ENCODE measurements at regions not wholly inside any gene's neighbourhood (a gene's known extent, or its start where the extent isn't known, plus 50 kb on each side); places are given as distances from the start of the nearest gene placed in this dataset.

GRCh38 chrX:106341823-106342222 lies 173.7 kb downstream of the PWWP3B start:
- TF ChIP-seq CTCF (IDR thresholded peaks at IDR 0.05; ENCODE audit: poor library complexity, severe bottlenecking): no peak
- TF ChIP-seq EZH2 (IDR thresholded peaks at IDR 0.05; ENCODE audit: borderline replicate concordance, insufficient read depth, low read length, poor library complexity, severe bottlenecking): no peak
- no peak for TF ChIP-seq RAD21 (conservative IDR thresholded peaks at IDR 0.05)
- TF ChIP-seq TAF1 (IDR thresholded peaks at IDR 0.05; ENCODE audit: low read depth): no peak
- TF ChIP-seq, protein P1, sequence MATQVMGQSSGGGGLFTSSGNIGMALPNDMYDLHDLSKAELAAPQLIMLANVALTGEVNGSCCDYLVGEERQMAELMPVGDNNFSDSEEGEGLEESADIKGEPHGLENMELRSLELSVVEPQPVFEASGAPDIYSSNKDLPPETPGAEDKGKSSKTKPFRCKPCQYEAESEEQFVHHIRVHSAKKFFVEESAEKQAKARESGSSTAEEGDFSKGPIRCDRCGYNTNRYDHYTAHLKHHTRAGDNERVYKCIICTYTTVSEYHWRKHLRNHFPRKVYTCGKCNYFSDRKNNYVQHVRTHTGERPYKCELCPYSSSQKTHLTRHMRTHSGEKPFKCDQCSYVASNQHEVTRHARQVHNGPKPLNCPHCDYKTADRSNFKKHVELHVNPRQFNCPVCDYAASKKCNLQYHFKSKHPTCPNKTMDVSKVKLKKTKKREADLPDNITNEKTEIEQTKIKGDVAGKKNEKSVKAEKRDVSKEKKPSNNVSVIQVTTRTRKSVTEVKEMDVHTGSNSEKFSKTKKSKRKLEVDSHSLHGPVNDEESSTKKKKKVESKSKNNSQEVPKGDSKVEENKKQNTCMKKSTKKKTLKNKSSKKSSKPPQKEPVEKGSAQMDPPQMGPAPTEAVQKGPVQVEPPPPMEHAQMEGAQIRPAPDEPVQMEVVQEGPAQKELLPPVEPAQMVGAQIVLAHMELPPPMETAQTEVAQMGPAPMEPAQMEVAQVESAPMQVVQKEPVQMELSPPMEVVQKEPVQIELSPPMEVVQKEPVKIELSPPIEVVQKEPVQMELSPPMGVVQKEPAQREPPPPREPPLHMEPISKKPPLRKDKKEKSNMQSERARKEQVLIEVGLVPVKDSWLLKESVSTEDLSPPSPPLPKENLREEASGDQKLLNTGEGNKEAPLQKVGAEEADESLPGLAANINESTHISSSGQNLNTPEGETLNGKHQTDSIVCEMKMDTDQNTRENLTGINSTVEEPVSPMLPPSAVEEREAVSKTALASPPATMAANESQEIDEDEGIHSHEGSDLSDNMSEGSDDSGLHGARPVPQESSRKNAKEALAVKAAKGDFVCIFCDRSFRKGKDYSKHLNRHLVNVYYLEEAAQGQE (IDR thresholded peaks at IDR 0.05; ENCODE audit: borderline replicate concordance): no peak
- TF ChIP-seq EP300 (conservative IDR thresholded peaks at IDR 0.05; ENCODE audit: poor library complexity, severe bottlenecking): no peak
- TF ChIP-seq POLR2AphosphoS5 (IDR thresholded peaks at IDR 0.05): no peak

Measured in neural cell (in vitro differentiated cells).